GM12875 (cell line): ENCODE measurements at regions not wholly inside any gene's neighbourhood (a gene's known extent, or its start where the extent isn't known, plus 50 kb on each side); places are given as distances from the start of the nearest gene placed in this dataset.
"Not testable (repeated sequence)": the region's sequence is repeated elsewhere in the genome, so short reads cannot be mapped to it uniquely, and the experiment has no call there.

Source experiments
- H3K4me3 ChIP-seq: one replicate; pipeline ENCODE4 v1.5.1; 2011; ENCODE audit warnings: low read depth, low read length, control low read depth
- TF ChIP-seq, protein P1 (sequence below): IDR thresholded peaks from 2 replicates; pipeline ENCODE4 v1.5.1; 2011; ENCODE audit warnings: low read depth, mild to moderate bottlenecking, control low read depth, inconsistent platforms, low read length, moderate library complexity, borderline replicate concordance; ENCODE audit not compliant: insufficient read depth

GRCh38 chr6:27161946-27162603, 85.4 kb upstream of the PRSS16 start:
- H3K4me3 ChIP-seq, result no peak overlapping the region
- TF ChIP-seq, protein P1, sequence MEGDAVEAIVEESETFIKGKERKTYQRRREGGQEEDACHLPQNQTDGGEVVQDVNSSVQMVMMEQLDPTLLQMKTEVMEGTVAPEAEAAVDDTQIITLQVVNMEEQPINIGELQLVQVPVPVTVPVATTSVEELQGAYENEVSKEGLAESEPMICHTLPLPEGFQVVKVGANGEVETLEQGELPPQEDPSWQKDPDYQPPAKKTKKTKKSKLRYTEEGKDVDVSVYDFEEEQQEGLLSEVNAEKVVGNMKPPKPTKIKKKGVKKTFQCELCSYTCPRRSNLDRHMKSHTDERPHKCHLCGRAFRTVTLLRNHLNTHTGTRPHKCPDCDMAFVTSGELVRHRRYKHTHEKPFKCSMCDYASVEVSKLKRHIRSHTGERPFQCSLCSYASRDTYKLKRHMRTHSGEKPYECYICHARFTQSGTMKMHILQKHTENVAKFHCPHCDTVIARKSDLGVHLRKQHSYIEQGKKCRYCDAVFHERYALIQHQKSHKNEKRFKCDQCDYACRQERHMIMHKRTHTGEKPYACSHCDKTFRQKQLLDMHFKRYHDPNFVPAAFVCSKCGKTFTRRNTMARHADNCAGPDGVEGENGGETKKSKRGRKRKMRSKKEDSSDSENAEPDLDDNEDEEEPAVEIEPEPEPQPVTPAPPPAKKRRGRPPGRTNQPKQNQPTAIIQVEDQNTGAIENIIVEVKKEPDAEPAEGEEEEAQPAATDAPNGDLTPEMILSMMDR, result no peak

DNA sequence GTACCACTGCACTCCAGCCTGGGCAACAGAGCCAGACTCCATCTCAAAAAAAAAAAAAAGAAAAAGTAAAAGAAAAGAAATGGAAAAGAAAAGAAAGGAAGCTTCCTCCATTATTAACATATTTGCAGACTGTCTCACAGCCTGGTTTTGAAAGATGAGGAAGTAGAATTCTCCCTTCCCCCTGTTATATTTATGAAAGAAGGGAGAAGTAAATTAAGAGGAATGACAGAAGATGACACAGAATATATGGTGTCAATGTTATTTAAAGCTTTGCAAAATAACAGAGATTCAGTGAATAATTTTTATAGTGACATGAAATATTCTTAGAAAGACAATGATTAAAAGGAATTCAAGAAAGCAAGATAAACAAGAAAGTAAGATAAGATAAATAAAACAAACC, 83.7 kb upstream of the PRSS16 start:
- TF ChIP-seq, protein P1, result no peak
- H3K4me3 ChIP-seq, result no peak overlapping the region

DNA sequence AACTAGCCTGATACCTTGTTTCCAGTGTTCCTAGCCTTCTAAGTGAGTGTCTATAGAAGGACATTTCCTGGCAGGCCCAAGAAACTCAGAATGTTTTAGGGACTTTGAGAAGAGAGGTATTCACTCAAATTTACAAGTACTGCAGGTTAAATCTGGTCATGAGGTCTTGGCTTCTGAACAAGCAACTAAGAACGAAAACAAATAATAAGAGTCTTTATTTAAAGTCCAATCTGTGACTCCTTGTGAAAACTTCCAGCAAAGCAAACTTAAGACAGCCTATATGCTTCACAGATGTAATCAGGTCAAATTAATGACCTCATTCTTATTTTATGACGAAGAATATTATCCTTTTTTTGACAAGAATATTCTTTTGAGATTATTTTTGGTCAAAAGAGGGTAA, 79.4 kb upstream of the PRSS16 start:
- H3K4me3 ChIP-seq, result no peak overlapping the region
- TF ChIP-seq, protein P1, result no peak

GRCh38 chr6:27168586-27169443, 78.7 kb upstream of the PRSS16 start:
- no peak overlapping the region for H3K4me3 ChIP-seq
- TF ChIP-seq, protein P1, result no peak

DNA sequence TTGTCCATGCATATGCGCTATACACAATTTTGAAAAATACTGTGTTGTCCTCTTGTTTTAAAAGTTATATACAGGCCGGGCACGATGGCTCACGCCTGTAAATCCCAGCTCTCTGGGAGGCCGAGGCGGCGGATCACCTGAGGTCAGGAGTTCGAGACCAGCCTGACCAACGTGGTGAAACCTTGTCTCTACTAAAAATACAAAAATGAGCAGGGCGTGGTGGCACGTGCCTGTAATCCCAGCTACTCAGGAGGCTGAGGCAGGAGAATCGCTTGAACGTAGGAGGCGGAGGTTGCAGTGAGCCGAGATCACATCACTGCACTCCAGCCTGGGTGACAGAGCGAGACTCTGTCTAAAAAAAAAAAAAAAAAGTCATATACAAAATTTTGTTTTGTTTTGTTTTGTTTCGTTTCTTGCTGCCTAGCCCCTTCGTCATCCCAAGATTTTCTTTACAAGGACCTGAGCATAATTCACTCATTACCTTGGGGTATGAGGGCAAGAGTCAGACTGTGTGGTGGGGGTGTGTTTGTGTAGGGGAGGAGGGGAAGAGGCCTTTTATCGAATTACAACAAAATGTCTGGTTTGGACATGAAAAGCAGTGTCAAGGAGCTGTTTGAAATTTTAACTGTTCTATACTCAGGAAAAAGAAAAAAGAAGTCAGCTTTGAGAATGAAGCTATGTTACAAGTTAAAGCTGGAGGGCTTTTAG, 74.8 kb upstream of the PRSS16 start:
- not testable (repeated sequence) for H3K4me3 ChIP-seq

GRCh38 chr6:27173232-27173601, 74.3 kb upstream of the PRSS16 start:
- H3K4me3 ChIP-seq, result not testable (repeated sequence)

DNA sequence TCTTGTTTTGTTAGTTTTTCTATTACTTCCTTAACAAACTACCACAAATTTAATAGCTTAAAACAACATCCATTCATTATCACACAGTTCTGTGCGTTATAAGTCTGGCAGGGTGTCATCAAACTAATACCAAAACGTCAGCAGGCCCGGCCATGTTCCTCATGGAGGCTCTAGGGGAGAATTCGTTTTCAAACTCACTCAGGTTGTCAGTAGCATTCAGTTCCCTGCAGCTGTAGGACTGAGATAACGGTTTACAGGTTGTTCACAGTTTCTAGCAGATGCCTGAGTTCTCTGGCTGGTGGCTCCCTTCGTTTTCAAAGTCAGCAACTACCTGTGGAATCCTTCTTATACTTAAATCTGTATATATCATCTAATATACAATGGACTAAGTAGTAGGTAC, 72.5 kb upstream of the PRSS16 start:
- TF ChIP-seq, protein P1, result no peak
- no peak overlapping the region for H3K4me3 ChIP-seq

GRCh38 chr6:27176096-27176495, 71.4 kb upstream of the PRSS16 start:
- H3K4me3 ChIP-seq, result no peak overlapping the region
- TF ChIP-seq, protein P1, result no peak
